ENCODE measurements at regions not wholly inside any gene's neighbourhood (a gene's known extent, or its start where the extent isn't known, plus 50 kb on each side); places are given as distances from the start of the nearest gene placed in this dataset.

DNA sequence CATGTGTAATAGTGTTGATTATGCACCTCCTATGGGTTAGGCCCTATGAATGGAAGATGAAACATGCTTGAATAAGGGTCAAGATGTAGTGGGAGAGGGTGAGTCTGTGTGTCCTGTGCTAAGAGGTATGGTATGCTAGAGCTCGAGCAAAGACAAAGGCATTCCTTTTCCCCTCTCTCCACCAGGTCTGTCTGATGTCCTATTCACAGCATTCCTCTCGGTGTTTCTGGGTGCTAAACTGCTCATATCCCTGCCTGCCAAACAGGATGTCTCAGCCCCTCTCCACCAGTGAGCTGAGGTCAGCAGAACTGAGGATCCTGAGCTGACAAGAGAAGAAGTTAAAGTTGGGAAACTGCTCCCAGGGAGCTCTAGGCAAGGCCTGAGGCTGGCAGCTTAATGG, 344.9 kb downstream of the TSN start:
- H3K27ac ChIP-seq = no peak overlapping the region
- TF ChIP-seq, protein P1, sequence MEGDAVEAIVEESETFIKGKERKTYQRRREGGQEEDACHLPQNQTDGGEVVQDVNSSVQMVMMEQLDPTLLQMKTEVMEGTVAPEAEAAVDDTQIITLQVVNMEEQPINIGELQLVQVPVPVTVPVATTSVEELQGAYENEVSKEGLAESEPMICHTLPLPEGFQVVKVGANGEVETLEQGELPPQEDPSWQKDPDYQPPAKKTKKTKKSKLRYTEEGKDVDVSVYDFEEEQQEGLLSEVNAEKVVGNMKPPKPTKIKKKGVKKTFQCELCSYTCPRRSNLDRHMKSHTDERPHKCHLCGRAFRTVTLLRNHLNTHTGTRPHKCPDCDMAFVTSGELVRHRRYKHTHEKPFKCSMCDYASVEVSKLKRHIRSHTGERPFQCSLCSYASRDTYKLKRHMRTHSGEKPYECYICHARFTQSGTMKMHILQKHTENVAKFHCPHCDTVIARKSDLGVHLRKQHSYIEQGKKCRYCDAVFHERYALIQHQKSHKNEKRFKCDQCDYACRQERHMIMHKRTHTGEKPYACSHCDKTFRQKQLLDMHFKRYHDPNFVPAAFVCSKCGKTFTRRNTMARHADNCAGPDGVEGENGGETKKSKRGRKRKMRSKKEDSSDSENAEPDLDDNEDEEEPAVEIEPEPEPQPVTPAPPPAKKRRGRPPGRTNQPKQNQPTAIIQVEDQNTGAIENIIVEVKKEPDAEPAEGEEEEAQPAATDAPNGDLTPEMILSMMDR (IDR thresholded peaks at IDR 0.05) = no peak
- H3K4me3 ChIP-seq = no peak overlapping the region
- no peak for DNase-seq (ENCODE audit: low spot score)

DNA sequence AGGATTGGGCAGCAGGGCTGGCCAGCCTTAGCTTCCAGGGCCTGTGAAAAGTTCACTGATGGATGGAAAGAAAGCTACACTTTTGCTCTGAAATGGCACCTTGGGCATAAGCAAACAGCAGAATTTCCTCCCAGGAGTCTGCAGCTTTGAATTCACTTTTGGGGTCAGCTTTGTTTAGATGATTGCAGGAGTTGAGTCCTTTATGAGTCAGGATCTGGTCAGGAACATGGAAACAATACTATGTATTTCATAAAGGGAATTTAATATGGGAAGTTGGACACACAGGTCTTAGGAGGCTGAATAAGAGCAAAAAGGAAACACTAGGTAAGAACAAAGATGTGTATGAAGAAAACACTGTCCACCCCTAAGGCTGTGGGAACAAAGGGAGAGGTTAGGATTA, 345.3 kb downstream of the TSN start:
- Histone ChIP-seq H3K27ac (no peak overlapping the region), H3K4me3 (no peak overlapping the region)
- TF ChIP-seq, protein P1 (IDR thresholded peaks at IDR 0.05) = no peak
- DNase-seq (ENCODE audit: low spot score) = no peak

DNA sequence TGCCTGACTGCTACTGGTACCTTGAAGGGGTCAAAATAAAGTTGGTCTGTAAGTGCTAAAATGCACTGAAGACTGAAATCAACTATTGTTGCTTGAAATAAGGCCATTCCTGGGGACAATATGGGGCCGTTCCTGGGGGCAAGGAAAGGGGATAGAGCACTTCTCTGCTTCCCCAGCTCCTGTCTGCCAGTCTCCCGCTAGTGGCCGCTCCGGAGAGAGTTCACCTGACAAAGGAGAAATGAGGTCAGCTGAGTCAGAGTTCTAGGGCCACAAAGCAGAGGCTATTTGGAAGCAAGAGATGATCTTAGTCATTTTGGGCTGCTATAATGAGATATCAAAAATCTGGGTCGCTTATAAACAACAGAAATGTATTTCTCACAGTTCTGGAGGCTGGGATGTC, 345.9 kb downstream of the TSN start:
- no peak overlapping the region for H3K4me3 ChIP-seq
- TF ChIP-seq, protein P1 (IDR thresholded peaks at IDR 0.05) = no peak
- no peak for DNase-seq (ENCODE audit: low spot score)
- H3K27ac ChIP-seq = no peak overlapping the region

DNA sequence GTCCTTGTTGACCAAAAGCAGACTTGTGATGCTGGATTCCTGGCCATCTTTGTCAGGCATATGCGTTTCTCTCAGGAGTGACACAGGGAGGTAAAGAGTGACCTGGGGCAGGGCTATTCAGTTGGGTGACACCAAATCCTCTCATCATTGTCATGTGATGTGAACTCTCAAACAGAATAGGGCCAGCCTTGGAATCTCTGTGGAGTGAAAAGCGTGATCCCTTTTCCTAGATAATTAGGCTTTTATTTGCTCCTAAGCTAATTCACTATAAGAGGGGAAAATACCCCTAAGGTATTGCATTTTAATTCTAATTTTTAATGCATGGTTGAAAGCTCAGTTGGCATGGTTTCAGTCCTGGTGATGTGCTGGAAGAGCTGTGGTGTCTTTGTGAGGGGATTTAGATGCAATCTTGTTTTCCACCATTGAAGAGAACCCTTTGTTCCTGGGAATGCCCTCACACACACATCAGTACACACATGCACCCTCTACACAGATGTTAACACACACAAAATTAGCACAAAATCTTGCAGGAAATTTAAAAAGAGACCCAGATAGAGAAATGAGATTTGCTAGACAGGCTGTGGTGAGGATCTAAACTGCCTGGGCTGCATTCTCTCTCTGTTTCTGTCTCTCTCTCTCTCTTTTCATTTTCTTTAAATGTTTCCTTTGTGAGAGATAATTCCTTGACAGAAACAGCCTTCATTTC, 349.9 kb downstream of the TSN start:
- Histone ChIP-seq H3K27ac (no peak overlapping the region), H3K4me3 (no peak overlapping the region)
- DNase-seq (ENCODE audit: low spot score) = no peak
- TF ChIP-seq, protein P1 (IDR thresholded peaks at IDR 0.05) = no peak

DNA sequence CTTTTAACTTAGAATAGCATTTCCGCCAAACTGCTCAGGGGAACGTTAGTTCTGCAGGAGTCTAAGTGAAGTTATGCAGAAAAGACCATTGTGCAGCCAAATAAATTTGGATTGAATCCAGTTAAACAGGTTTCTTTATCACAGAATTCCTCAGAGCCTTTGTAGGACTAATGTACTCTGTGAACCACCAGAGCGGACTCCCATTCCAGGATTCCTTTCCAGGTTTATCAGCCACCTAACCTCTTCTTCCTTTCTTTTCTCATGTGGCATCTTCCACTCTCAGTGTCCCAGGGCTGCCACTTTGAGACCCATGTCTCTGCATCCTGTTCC, 350.4 kb downstream of the TSN start:
- no peak overlapping the region for H3K4me3 ChIP-seq
- DNase-seq (ENCODE audit: low spot score) = no peak
- no peak overlapping the region for H3K27ac ChIP-seq
- TF ChIP-seq, protein P1 (IDR thresholded peaks at IDR 0.05) = no peak

DNA sequence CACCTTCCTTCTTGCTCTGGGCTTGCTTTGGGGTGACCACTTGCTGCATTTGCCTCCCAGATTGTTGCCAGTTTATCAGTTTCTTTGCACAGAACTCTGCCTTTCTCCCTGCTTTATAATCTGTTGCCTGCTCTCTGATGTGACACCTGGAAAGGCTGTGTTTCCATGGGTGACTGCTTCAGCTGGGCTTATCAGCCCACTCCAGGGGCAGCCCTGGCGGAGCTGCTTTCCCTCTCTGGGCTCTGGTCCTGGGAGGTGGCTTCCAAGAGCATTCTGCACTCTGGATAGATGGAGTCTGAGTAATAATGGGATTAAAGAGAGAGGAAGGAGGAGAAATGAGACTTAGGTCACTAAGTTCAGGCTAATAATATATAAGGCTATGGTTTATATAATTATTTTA, 352.7 kb downstream of the TSN start:
- Histone ChIP-seq H3K27ac (no peak overlapping the region), H3K4me3 (no peak overlapping the region)
- no peak for DNase-seq (ENCODE audit: low spot score)
- TF ChIP-seq, protein P1 (IDR thresholded peaks at IDR 0.05) = no peak

DNA sequence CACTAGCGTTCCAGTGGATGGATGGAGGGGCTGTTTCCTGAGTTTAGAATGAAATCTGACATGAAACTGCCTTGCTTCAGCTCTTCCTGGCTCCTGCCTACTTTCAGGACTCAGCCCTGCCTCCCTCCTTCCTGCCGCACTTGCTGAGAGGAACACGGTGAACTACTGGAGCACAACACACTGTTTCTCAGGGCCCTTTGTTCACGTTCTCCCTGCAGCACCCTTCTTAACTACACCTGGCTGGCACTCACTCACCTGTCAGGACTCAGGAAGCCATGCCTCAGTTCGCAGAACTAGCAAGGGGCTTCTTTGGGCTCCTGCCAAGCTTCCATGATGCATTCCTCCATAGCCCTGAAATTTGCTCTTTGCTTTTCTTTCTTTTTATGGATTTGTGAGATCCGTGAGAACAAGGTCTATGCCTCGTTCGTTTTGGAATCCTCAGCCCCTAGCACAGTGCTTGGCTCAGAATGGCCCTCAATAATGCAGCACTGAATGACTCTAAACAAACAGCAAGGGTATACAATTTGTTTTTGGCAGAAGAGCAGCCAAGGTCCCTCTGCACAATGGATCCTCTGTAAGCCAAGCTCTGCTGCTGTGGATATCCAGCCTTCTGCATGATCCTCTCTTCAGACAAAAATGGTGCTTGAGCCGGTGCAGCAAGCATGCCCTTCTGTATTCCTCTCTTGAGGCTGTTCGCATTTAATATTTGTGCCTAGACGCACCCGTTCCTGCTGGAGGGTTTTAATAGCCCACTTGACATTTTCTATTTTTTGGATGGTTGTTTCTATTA, 357.0 kb downstream of the TSN start:
- no peak overlapping the region for H3K27ac ChIP-seq
- TF ChIP-seq, protein P1 (IDR thresholded peaks at IDR 0.05) = no peak
- no peak for DNase-seq (ENCODE audit: low spot score)
- H3K4me3 ChIP-seq = no peak overlapping the region
